Chondrocyte (in vitro differentiated cells): ENCODE measurements at regions not wholly inside any gene's neighbourhood (a gene's known extent, or its start where the extent isn't known, plus 50 kb on each side); places are given as distances from the start of the nearest gene placed in this dataset.

ENCODE experiments used
- DNase-seq: peaks from one replicate; pipeline ENCODE4 v3.0.0; 2021; ENCODE audit warnings: mixed read lengths, low spot score
- H3K27ac Mint-ChIP-seq: one replicate; pipeline ENCODE4 v1.8.0; 2021; ENCODE audit warnings: mild to moderate bottlenecking, moderate library complexity, mixed read lengths; ENCODE audit not compliant: unreplicated experiment
- H3K27me3 Mint-ChIP-seq: 2 replicates; pipeline ENCODE4 v1.8.0; 2021; ENCODE audit warnings: low read depth, mixed read lengths
- H3K36me3 Mint-ChIP-seq: 2 replicates; pipeline ENCODE4 v1.8.0; 2021; ENCODE audit warnings: low read depth, mixed read lengths
- H3K4me1 Mint-ChIP-seq: 2 replicates; pipeline ENCODE4 v1.8.0; 2021; ENCODE audit warnings: low read depth, mild to moderate bottlenecking, mixed read lengths
- H3K4me3 Mint-ChIP-seq: one replicate; pipeline ENCODE4 v1.8.0; 2021; ENCODE audit warnings: mild to moderate bottlenecking, moderate library complexity, mixed read lengths; ENCODE audit not compliant: unreplicated experiment
- H3K9me3 Mint-ChIP-seq: 2 replicates; pipeline ENCODE4 v1.8.0; 2021; ENCODE audit warnings: low read depth, mixed read lengths
- TF ChIP-seq, protein P1 (sequence below): fragments of 200-600 bp; sonication (generic); IDR thresholded peaks from 2 replicates; pipeline ENCODE4 v1.5.0; 2021; ENCODE audit warnings: antibody characterized with exemption, mild to moderate bottlenecking, moderate library complexity

GRCh38 chr11:71066311-71066710 lies 186.1 kb downstream of the SHANK2 start:
- no peak overlapping the region for H3K4me3 Mint-ChIP-seq
- peaks cover 32% of the 10 kb centered on the region for H3K27me3 Mint-ChIP-seq
- no peak overlapping the region for H3K27ac Mint-ChIP-seq
- no peaks in the 10 kb centered on the region for H3K36me3 Mint-ChIP-seq
- peak; percentile 19 for DNase-seq
- H3K4me1 Mint-ChIP-seq: no peaks in the 10 kb centered on the region
- TF ChIP-seq, protein P1, sequence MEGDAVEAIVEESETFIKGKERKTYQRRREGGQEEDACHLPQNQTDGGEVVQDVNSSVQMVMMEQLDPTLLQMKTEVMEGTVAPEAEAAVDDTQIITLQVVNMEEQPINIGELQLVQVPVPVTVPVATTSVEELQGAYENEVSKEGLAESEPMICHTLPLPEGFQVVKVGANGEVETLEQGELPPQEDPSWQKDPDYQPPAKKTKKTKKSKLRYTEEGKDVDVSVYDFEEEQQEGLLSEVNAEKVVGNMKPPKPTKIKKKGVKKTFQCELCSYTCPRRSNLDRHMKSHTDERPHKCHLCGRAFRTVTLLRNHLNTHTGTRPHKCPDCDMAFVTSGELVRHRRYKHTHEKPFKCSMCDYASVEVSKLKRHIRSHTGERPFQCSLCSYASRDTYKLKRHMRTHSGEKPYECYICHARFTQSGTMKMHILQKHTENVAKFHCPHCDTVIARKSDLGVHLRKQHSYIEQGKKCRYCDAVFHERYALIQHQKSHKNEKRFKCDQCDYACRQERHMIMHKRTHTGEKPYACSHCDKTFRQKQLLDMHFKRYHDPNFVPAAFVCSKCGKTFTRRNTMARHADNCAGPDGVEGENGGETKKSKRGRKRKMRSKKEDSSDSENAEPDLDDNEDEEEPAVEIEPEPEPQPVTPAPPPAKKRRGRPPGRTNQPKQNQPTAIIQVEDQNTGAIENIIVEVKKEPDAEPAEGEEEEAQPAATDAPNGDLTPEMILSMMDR: no peak
- no peaks in the 10 kb centered on the region for H3K9me3 Mint-ChIP-seq

DNA sequence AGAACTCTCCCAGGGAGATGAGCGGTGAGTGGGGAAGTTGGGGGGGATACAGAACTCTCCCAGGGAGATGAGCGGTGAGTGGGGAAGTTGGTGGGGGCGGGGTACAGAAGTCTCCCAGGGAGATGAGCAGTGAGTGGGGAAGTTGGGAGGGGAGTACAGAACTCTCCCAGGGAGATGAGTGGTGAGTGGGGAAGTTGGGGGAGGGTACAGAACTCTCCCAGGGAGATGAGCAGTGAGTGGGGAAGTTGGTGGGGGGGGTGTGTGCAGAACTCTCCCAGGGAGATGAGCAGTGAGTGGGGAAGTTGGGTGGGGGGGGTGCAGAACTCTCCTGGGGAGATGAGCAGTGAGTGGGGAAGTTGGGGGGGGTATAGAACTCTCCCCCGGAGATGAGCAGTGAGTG lies 186.5 kb downstream of the SHANK2 start:
- no peak overlapping the region for H3K27ac Mint-ChIP-seq
- no peak overlapping the region for H3K4me3 Mint-ChIP-seq
- no peaks in the 10 kb centered on the region for H3K9me3 Mint-ChIP-seq
- H3K4me1 Mint-ChIP-seq: no peaks in the 10 kb centered on the region
- TF ChIP-seq, protein P1: no peak
- peak; percentile 22 for DNase-seq
- H3K27me3 Mint-ChIP-seq: peaks cover 27% of the 10 kb centered on the region
- no peaks in the 10 kb centered on the region for H3K36me3 Mint-ChIP-seq

DNA sequence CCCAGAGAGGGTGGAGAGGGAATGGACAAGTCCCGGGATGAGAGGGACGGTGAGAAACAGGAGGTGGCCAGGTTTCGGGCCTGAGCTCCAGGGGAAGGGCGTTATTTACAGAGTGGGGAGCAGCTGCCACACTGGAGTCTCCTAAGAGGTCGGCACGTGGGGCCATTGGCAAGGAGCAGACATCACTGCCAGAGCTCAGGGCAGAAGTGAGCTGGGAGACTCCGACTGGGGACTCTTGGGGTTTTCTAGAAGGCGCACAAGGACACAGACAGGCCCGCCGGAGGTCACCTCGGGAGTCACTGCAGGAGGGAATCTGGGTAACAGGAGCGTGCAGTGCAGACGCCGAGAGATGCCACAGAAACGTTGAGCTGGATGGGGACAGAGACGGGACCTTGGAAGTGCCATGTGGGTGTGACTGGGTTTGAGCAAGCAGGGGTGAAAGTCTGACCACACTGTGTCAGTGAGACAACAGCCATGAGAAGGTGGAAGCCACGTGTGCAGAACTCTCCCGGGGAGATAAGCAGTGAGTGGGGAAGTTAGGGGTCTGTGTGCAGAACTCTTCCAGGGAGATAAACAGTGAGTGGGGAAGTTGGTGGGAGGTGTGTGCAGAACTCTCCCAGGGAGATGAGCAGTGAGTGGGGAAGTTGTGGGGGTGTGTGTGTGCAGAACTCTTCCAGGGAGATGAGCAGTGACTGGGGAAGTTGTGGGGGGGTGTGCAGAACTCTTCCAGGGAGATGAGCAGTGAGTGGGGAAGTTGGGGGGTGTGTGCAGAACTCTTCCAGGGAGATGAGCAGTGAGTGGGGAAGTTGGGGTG lies 187.5 kb downstream of the SHANK2 start:
- Mint-ChIP-seq H3K4me1 (no peaks in the 10 kb centered on the region), H3K27ac (no peak overlapping the region), H3K36me3 (no peaks in the 10 kb centered on the region), H3K9me3 (no peaks in the 10 kb centered on the region), H3K4me3 (no peak overlapping the region), H3K27me3 (peaks cover 24% of the 10 kb centered on the region)
- TF ChIP-seq, protein P1: no peak
- DNase-seq: peak; percentile 78

DNA sequence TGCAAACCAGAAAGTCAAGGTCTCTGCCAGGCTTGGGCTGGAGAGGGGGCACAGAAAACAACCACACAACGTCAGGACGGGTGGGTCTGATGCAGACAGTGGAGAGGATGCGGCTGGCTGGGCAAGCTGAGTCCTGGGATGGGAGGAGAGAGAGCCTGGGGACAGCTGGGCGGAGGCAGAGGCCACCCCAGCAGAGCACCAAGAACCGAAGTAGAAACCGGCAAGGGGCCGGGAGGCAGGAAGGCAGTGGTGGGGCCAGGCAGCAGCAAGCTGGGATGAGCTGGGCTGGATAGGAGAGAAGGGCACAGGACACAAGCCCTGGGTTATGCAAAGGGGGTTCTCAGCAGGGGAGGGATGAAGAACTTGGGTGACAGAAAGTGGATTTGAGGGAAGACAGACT lies 188.2 kb downstream of the SHANK2 start:
- no peaks in the 10 kb centered on the region for H3K36me3 Mint-ChIP-seq
- H3K27ac Mint-ChIP-seq: no peak overlapping the region

GRCh38 chr11:71063129-71063528 lies 189.2 kb downstream of the SHANK2 start:
- no peak for DNase-seq
- H3K4me1 Mint-ChIP-seq: no peaks in the 10 kb centered on the region
- H3K4me3 Mint-ChIP-seq: no peak overlapping the region
- H3K9me3 Mint-ChIP-seq: no peaks in the 10 kb centered on the region
- H3K27me3 Mint-ChIP-seq: peaks cover 22% of the 10 kb centered on the region
- no peak overlapping the region for H3K27ac Mint-ChIP-seq
- TF ChIP-seq, protein P1: no peak
- H3K36me3 Mint-ChIP-seq: no peaks in the 10 kb centered on the region

More for the DNA sequence above, 188.2 kb downstream of the SHANK2 start:
- TF ChIP-seq, protein P1: no peak
- Mint-ChIP-seq H3K9me3 (no peaks in the 10 kb centered on the region), H3K27me3 (peaks cover 22% of the 10 kb centered on the region), H3K4me3 (no peak overlapping the region), H3K4me1 (no peaks in the 10 kb centered on the region)
- peak; percentile 68 for DNase-seq
